ENCODE measurements at regions not wholly inside any gene's neighbourhood (a gene's known extent, or its start where the extent isn't known, plus 50 kb on each side); places are given as distances from the start of the nearest gene placed in this dataset.

- no peak overlapping the region for H3K27ac Mint-ChIP-seq
Measured at GRCh38 chr4:83780053-83780733, 244.3 kb downstream of the GPAT3 start.

DNA sequence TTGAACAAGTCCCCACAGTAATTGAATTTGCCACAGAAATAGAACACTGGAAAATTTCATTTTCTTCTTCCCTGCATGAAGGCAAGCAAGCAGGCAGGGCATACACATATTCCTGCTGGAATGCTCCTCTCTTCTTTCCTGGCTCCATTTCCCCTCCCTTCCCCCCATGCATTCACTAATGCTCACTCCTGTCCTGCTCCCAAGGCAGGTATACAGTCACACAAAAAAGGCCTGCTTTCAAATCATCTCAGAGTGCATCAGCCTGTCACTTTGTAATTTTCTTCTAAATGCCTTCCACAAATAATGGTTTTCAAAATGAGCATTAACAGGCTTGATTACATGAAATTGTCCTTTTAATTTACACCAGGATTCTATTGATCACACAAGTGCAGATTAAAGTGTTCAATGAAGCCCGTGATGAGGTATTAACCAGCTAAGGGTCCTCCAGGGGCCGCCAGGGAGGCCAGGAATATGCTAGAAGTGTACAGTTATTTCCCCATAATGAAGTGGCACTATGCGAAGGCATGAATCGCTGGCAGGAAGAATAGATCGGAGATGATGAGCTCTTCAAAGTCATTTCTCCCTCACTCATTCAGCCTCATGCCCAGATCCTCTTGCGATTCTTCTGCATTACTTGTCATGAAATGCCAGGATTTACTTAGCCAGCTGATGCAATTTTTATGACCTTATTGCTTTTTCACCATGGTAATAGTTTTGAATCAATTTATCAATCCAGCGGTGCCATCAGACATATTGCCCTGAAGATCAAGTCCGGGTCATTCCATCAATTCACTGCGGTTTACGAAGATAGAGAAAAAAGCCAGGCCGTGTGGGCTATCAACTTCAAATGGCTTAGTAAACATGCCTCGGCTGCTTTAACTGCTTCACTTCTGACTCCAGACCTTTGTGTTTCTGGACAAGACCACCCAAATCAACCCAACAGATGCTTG lies 243.5 kb downstream of the GPAT3 start:
- ATAC-seq (no peak), DNase-seq (no peak)
- Mint-ChIP-seq H3K27me3 (ENCODE audit: low read depth in 2 of 2) (peaks cover 6 to 7% of the 10 kb centered on the region in 2 donors), H3K9me3 (peaks cover 0 to 2% of the 10 kb centered on the region in 2 donors), H3K27ac (no peak overlapping the region), H3K4me1 (no peaks in the 10 kb centered on the region), H3K4me3 (no peak overlapping the region), H3K36me3 (no peaks in the 10 kb centered on the region)
- Histone ChIP-seq H3K27ac (ENCODE audit: low read length) (no peak overlapping the region), H3K9me3 (ENCODE audit: control insufficient read depth, insufficient read depth, low read length) (no peaks in the 10 kb centered on the region), H3K4me3 (ENCODE audit: low read length) (no peak overlapping the region), H3K4me1 (ENCODE audit: control insufficient read depth, insufficient read depth, low read length) (no peaks in the 10 kb centered on the region), H3K27me3 (ENCODE audit: control insufficient read depth, insufficient read depth, low read length) (no peaks in the 10 kb centered on the region), H3K36me3 (ENCODE audit: control insufficient read depth, insufficient read depth, low read length) (no peaks in the 10 kb centered on the region)
- intact Hi-C loops (cut with micrococcal nuclease), result no loop called here
- 91% methylated on average over 12 of the region's 12 CpGs for WGBS (ENCODE audit: insufficient coverage)
- TF ChIP-seq, protein P1, sequence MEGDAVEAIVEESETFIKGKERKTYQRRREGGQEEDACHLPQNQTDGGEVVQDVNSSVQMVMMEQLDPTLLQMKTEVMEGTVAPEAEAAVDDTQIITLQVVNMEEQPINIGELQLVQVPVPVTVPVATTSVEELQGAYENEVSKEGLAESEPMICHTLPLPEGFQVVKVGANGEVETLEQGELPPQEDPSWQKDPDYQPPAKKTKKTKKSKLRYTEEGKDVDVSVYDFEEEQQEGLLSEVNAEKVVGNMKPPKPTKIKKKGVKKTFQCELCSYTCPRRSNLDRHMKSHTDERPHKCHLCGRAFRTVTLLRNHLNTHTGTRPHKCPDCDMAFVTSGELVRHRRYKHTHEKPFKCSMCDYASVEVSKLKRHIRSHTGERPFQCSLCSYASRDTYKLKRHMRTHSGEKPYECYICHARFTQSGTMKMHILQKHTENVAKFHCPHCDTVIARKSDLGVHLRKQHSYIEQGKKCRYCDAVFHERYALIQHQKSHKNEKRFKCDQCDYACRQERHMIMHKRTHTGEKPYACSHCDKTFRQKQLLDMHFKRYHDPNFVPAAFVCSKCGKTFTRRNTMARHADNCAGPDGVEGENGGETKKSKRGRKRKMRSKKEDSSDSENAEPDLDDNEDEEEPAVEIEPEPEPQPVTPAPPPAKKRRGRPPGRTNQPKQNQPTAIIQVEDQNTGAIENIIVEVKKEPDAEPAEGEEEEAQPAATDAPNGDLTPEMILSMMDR (IDR thresholded peaks at IDR 0.05), result no peak

More at GRCh38 chr4:83780053-83780733, 244.3 kb downstream of the GPAT3 start:
- Mint-ChIP-seq H3K4me1 (no peaks in the 10 kb centered on the region), H3K9me3 (peaks cover 0 to 2% of the 10 kb centered on the region in 2 donors), H3K27me3 (ENCODE audit: low read depth in 2 of 2) (peaks cover 6 to 7% of the 10 kb centered on the region in 2 donors), H3K4me3 (no peak overlapping the region), H3K36me3 (no peaks in the 10 kb centered on the region)
- Histone ChIP-seq H3K36me3 (ENCODE audit: control insufficient read depth, insufficient read depth, low read length) (no peaks in the 10 kb centered on the region), H3K27me3 (ENCODE audit: control insufficient read depth, insufficient read depth, low read length) (no peaks in the 10 kb centered on the region), H3K9me3 (ENCODE audit: control insufficient read depth, insufficient read depth, low read length) (no peaks in the 10 kb centered on the region), H3K4me3 (ENCODE audit: low read length) (no peak overlapping the region), H3K27ac (ENCODE audit: low read length) (no peak overlapping the region), H3K4me1 (ENCODE audit: control insufficient read depth, insufficient read depth, low read length) (no peaks in the 10 kb centered on the region)
- TF ChIP-seq, protein P1 (IDR thresholded peaks at IDR 0.05), result no peak
- WGBS (ENCODE audit: insufficient coverage), result 97% methylated on average over 3 of the region's 4 CpGs
- DNase-seq (no peak), ATAC-seq (no peak)
- intact Hi-C loops (cut with micrococcal nuclease), result no loop called here

DNA sequence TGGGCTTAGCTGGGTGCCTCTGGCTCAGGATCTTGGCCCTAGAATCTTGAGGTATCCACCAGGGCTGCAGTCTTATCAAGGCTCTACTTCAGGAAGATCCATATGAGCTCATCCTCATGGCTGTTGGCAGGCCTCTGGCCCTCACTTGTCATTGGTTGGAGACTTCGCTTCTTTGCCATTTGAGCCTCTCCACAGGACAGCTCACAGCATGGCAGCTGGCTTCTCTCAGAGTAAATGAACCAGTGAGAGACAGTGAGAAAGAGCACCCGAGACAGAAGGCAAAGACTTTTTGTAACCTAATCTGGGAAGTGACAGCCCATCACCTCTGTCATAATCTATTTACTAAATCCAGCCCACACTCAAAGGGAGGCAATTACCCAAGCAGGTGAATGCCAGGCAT lies 236.8 kb downstream of the GPAT3 start:
- WGBS (ENCODE audit: insufficient coverage), result 86% methylated on average over 2 of the region's 2 CpGs
- H3K9me3 Mint-ChIP-seq, result peaks cover 0 to 2% of the 10 kb centered on the region in 2 donors
- intact Hi-C loops (cut with micrococcal nuclease), result no loop called here
- TF ChIP-seq, protein P1 (IDR thresholded peaks at IDR 0.05), result no peak
- H3K4me3 Mint-ChIP-seq, result no peak overlapping the region
- H3K27me3 Mint-ChIP-seq (ENCODE audit: low read depth in 2 of 2), result peaks cover 9 to 15% of the 10 kb centered on the region in 2 donors
- no peaks in the 10 kb centered on the region for H3K36me3 ChIP-seq (ENCODE audit: control insufficient read depth, insufficient read depth, low read length)
- no peaks in the 10 kb centered on the region for H3K27me3 ChIP-seq (ENCODE audit: control insufficient read depth, insufficient read depth, low read length)
- no peaks in the 10 kb centered on the region for H3K4me1 ChIP-seq (ENCODE audit: control insufficient read depth, insufficient read depth, low read length)
- no peak overlapping the region for H3K4me3 ChIP-seq (ENCODE audit: low read length)
- H3K27ac ChIP-seq (ENCODE audit: low read length), result no peak overlapping the region
- H3K4me1 Mint-ChIP-seq, result no peaks in the 10 kb centered on the region
- no peak overlapping the region for H3K27ac Mint-ChIP-seq
- no peak for DNase-seq
- no peak for ATAC-seq
- no peaks in the 10 kb centered on the region for H3K36me3 Mint-ChIP-seq
- no peaks in the 10 kb centered on the region for H3K9me3 ChIP-seq (ENCODE audit: control insufficient read depth, insufficient read depth, low read length)
